GM23338 (cell line): ENCODE measurements at regions not wholly inside any gene's neighbourhood (a gene's known extent, or its start where the extent isn't known, plus 50 kb on each side); places are given as distances from the start of the nearest gene placed in this dataset.
A peak's percentile ranks its signal among the peaks of the same experiment; 100 is the strongest.

Experiments
- ATAC-seq: fragments of 200-7000 bp; cut with Tn5 transposase; 3 replicates; pipeline ENCODE4 v1.9.1; 2020
- DNase-seq: peaks from one replicate; pipeline ENCODE4 v3.0.0-alpha.2; 2015; ENCODE audit warnings: low spot score
- H2AFZ ChIP-seq: fragments of 200-600 bp; sonication (generic); 2 replicates; pipeline ENCODE4 v1.8.0; 2016; ENCODE audit warnings: antibody characterized with exemption, mild to moderate bottlenecking, moderate library complexity
- H3F3A ChIP-seq: fragments of 200-600 bp; sonication (generic); replicated peaks from 2 replicates; pipeline ENCODE4 v1.8.0; 2017; ENCODE audit warnings: antibody characterized with exemption, mixed run types, low read depth
- H3K27ac ChIP-seq: fragments of 200-600 bp; sonication (generic); 2 replicates; pipeline ENCODE4 v1.6.1; 2016; ENCODE audit warnings: low read depth
- H3K27me3 ChIP-seq: fragments of 200-600 bp; sonication (generic); 2 replicates; pipeline ENCODE4 v1.8.0; 2016; ENCODE audit warnings: mild to moderate bottlenecking, mixed run types, moderate library complexity; ENCODE audit not compliant: insufficient read depth
- H3K36me3 ChIP-seq: fragments of 200-600 bp; sonication (generic); 2 replicates; pipeline ENCODE4 v1.8.0; 2016; ENCODE audit warnings: mild to moderate bottlenecking; ENCODE audit not compliant: insufficient read depth
- H3K4me1 ChIP-seq: fragments of 200-600 bp; sonication (generic); 2 replicates; pipeline ENCODE4 v1.8.0; 2016; ENCODE audit warnings: mild to moderate bottlenecking, moderate library complexity; ENCODE audit not compliant: insufficient read depth
- H3K4me2 ChIP-seq: fragments of 200-600 bp; sonication (generic); 2 replicates; pipeline ENCODE4 v1.7.1; 2017; ENCODE audit warnings: mixed run types
- H3K4me3 ChIP-seq: fragments of 200-600 bp; sonication (generic); 2 replicates; pipeline ENCODE4 v1.6.1; 2016; ENCODE audit warnings: mixed run types
- H3K79me2 ChIP-seq: fragments of 200-600 bp; sonication (generic); replicated peaks from 2 replicates; pipeline ENCODE4 v1.8.0; 2017; ENCODE audit warnings: mild to moderate bottlenecking; ENCODE audit not compliant: insufficient read depth
- H3K9me2 ChIP-seq: fragments of 200-600 bp; sonication (generic); 2 replicates; pipeline ENCODE4 v1.8.0; 2017; ENCODE audit not compliant: insufficient read depth
- H4K20me1 ChIP-seq: fragments of 200-600 bp; sonication (generic); replicated peaks from 2 replicates; pipeline ENCODE4 v1.8.0; 2017; ENCODE audit warnings: mild to moderate bottlenecking; ENCODE audit not compliant: insufficient read depth
- H3K27ac Mint-ChIP-seq: 2 replicates; pipeline ENCODE4 v1.8.0; 2020; ENCODE audit warnings: inconsistent platforms, mild to moderate bottlenecking, moderate library complexity, mixed read lengths
- H3K27me3 Mint-ChIP-seq: 3 replicates; pipeline ENCODE4 v1.8.0; 2022; ENCODE audit warnings: low read depth, mild to moderate bottlenecking, moderate library complexity, mixed read lengths, inconsistent platforms; ENCODE audit not compliant: insufficient read depth, poor library complexity
- H3K36me3 Mint-ChIP-seq: 3 replicates; pipeline ENCODE4 v1.8.0; 2021; ENCODE audit warnings: low read depth, mild to moderate bottlenecking, inconsistent platforms, moderate library complexity, mixed read lengths
- H3K4me1 Mint-ChIP-seq: 3 replicates; pipeline ENCODE4 v1.8.0; 2020; ENCODE audit warnings: mild to moderate bottlenecking, inconsistent platforms, mixed read lengths
- H3K4me3 Mint-ChIP-seq: 3 replicates; pipeline ENCODE4 v1.8.0; 2021; ENCODE audit warnings: moderate library complexity, mild to moderate bottlenecking, inconsistent platforms, mixed read lengths
- H3K9me3 Mint-ChIP-seq: 3 replicates; pipeline ENCODE4 v1.8.0; 2020; ENCODE audit warnings: moderate library complexity, mild to moderate bottlenecking, inconsistent platforms, mixed read lengths
- CTCF ChIP-seq, 2 experiments: fragments of 200-600 bp in 1 of 2; sonication (generic) in 1 of 2; conservative IDR thresholded peaks; 2 replicates each; pipeline versions ENCODE4 v1.5.1 to v1.6.1; 2016 to 2017; ENCODE audit warnings: antibody characterized with exemption in 2 of 2, low read depth in 2 of 2, mild to moderate bottlenecking in 2 of 2, moderate library complexity in 1 of 2
- ETS1 ChIP-seq: IDR thresholded peaks from 2 replicates; pipeline ENCODE4 v1.6.1; 2016; ENCODE audit warnings: antibody characterized with exemption
- EZH2 ChIP-seq: fragments of 200-600 bp; sonication (generic); IDR thresholded peaks from one replicate; pipeline ENCODE4 v1.8.0; 2017; ENCODE audit warnings: antibody characterized with exemption, mild to moderate bottlenecking, low read depth; ENCODE audit not compliant: unreplicated experiment
- EZH2phosphoT487 ChIP-seq: fragments of 200-600 bp; sonication (generic); IDR thresholded peaks from one replicate; pipeline ENCODE4 v1.8.1; 2018; ENCODE audit warnings: antibody characterized with exemption; ENCODE audit not compliant: unreplicated experiment
- JUNB ChIP-seq: IDR thresholded peaks from one replicate; pipeline ENCODE4 v1.6.1; 2016; ENCODE audit warnings: antibody characterized with exemption; ENCODE audit not compliant: unreplicated experiment
- NANOG ChIP-seq: IDR thresholded peaks from 2 replicates; pipeline ENCODE4 v1.6.1; 2016; ENCODE audit warnings: antibody characterized with exemption, borderline replicate concordance
- POLR2AphosphoS5 ChIP-seq: IDR thresholded peaks from 2 replicates; pipeline ENCODE4 v1.6.1; 2016; ENCODE audit warnings: antibody characterized with exemption, low read depth
- REST ChIP-seq: IDR thresholded peaks from one replicate; pipeline ENCODE4 v1.6.1; 2018; ENCODE audit warnings: antibody characterized with exemption; ENCODE audit not compliant: unreplicated experiment
- STAT1 ChIP-seq: IDR thresholded peaks from one replicate; pipeline ENCODE4 v1.6.1; 2016; ENCODE audit warnings: antibody characterized with exemption; ENCODE audit not compliant: unreplicated experiment
- ZNF331 ChIP-seq: fragments of 250-450 bp; sonication (Bioruptor Pico); IDR thresholded peaks from 2 replicates; pipeline ENCODE4 v1.5.0; 2020; ENCODE audit warnings: low read depth, mild to moderate bottlenecking, moderate library complexity

GRCh38 chr1:238191170-238191569 lies 300.4 kb upstream of the ZP4 start (continued):
- TF ChIP-seq STAT1 = no peak
- no peak for TF ChIP-seq ZNF331 (CRISPR knock-in tag)
- TF ChIP-seq POLR2AphosphoS5 = no peak
- no peak for TF ChIP-seq NANOG

- H4K20me1 ChIP-seq = no peaks in the 10 kb centered on the region
- TF ChIP-seq EZH2phosphoT487 = no peak
- TF ChIP-seq EZH2 = no peak
- TF ChIP-seq CTCF (conservative IDR thresholded peaks at IDR 0.05; ENCODE audit: low read depth in 2 of 2) = 0 out of 4 replicates have a peak, but pooled peaks of 1 of the 2 experiments have one; percentile 12
- TF ChIP-seq ZNF331 (CRISPR knock-in tag) = no peak
- Mint-ChIP-seq H3K4me1 (peaks cover 15% of the 10 kb centered on the region), H3K27me3 (peaks cover 3% of the 10 kb centered on the region), H3K4me3 (no peak overlapping the region), H3K9me3 (no peaks in the 10 kb centered on the region), H3K27ac (no peak overlapping the region), H3K36me3 (peaks cover 10% of the 10 kb centered on the region)
- H2AFZ ChIP-seq = no peak overlapping the region
- H3K4me3 ChIP-seq = no peak overlapping the region
- H3K79me2 ChIP-seq = no peaks in the 10 kb centered on the region
- no peaks in the 10 kb centered on the region for H3K36me3 ChIP-seq
- no peak overlapping the region for H3K27ac ChIP-seq
- DNase-seq (no peak), ATAC-seq (no peak)
- no peaks in the 10 kb centered on the region for H3K27me3 ChIP-seq
- no peaks in the 10 kb centered on the region for H3K4me1 ChIP-seq
- no peak overlapping the region for H3K4me2 ChIP-seq
- H3K9me2 ChIP-seq = peaks cover 19% of the 10 kb centered on the region
- no peaks in the 10 kb centered on the region for H3F3A ChIP-seq
Measured at GRCh38 chr1:238187575-238187949, 296.8 kb upstream of the ZP4 start.

- H3K4me1 Mint-ChIP-seq = peaks cover 19% of the 10 kb centered on the region
- H3K4me1 ChIP-seq = no peaks in the 10 kb centered on the region
- no peak overlapping the region for H3K27ac Mint-ChIP-seq
- ATAC-seq (no peak), DNase-seq (no peak)
- no peaks in the 10 kb centered on the region for H3K36me3 ChIP-seq
- H3K27ac ChIP-seq = no peak overlapping the region
- no peaks in the 10 kb centered on the region for H3F3A ChIP-seq
- peaks cover 15% of the 10 kb centered on the region for H3K36me3 Mint-ChIP-seq
- H3K9me2 ChIP-seq = peaks cover 17% of the 10 kb centered on the region; the same call in 1 of the 2 replicates
- no peaks in the 10 kb centered on the region for H3K9me3 Mint-ChIP-seq
- H3K4me3 ChIP-seq = no peak overlapping the region
- H2AFZ ChIP-seq = no peak overlapping the region
- no peak overlapping the region for H3K4me3 Mint-ChIP-seq
- H3K79me2 ChIP-seq = no peaks in the 10 kb centered on the region
- peaks cover 3% of the 10 kb centered on the region for H3K27me3 Mint-ChIP-seq
- no peaks in the 10 kb centered on the region for H4K20me1 ChIP-seq
- no peak overlapping the region for H3K4me2 ChIP-seq
- H3K27me3 ChIP-seq = no peaks in the 10 kb centered on the region
- TF ChIP-seq CTCF (conservative IDR thresholded peaks at IDR 0.05; ENCODE audit: low read depth in 2 of 2) = no peak
- no peak for TF ChIP-seq ETS1
- TF ChIP-seq JUNB = no peak
- TF ChIP-seq STAT1 = no peak
- no peak for TF ChIP-seq REST
- no peak for TF ChIP-seq NANOG
Measured at GRCh38 chr1:238186887-238187574, 296.3 kb upstream of the ZP4 start.
